Natural killer cell (primary cell): ENCODE measurements at regions not wholly inside any gene's neighbourhood (a gene's known extent, or its start where the extent isn't known, plus 50 kb on each side); places are given as distances from the start of the nearest gene placed in this dataset.

ENCODE experiments used
- ATAC-seq, 3 donors: fragments of 150-1000 bp in 2 of 3; fragments of 200-7000 bp in 1 of 3; cut with Tn5 transposase; 1 replicate in 1 of 3; 2 replicates in 2 of 3; pipeline ENCODE4 v1.10.0; 2021; ENCODE audit warnings: mild to moderate bottlenecking in 2 of 3, moderate library complexity in 2 of 3
- DNase-seq, 2 donors: peaks; one replicate each; pipeline versions ENCODE4 v3.0.0 to v3.0.0-alpha.2; 2013 to 2021; ENCODE audit warnings: mixed read lengths in 1 of 2
- H3K27ac ChIP-seq: one replicate; pipeline ENCODE4 v1.5.1; 2013; ENCODE audit warnings: mild to moderate bottlenecking, low read length
- H3K27me3 ChIP-seq: one replicate; pipeline ENCODE4 v1.6.1; 2013; ENCODE audit warnings: low read length; ENCODE audit not compliant: control insufficient read depth, insufficient read depth
- H3K36me3 ChIP-seq: one replicate; pipeline ENCODE4 v1.6.1; 2013; ENCODE audit warnings: low read length; ENCODE audit not compliant: control insufficient read depth, insufficient read depth
- H3K4me1 ChIP-seq: one replicate; pipeline ENCODE4 v1.6.1; 2013; ENCODE audit warnings: low read length; ENCODE audit not compliant: control insufficient read depth, insufficient read depth
- H3K4me3 ChIP-seq: one replicate; pipeline ENCODE4 v1.5.1; 2013; ENCODE audit warnings: low read length
- H3K9me3 ChIP-seq: one replicate; pipeline ENCODE4 v1.6.1; 2013; ENCODE audit warnings: low read length; ENCODE audit not compliant: control insufficient read depth, insufficient read depth
- H3K27ac Mint-ChIP-seq, 2 donors: one replicate each; pipeline ENCODE4 v1.8.0; 2022; ENCODE audit warnings: mild to moderate bottlenecking in 2 of 2, mixed read lengths in 2 of 2, moderate library complexity in 1 of 2
- H3K27me3 Mint-ChIP-seq, 2 donors: one replicate each; pipeline ENCODE4 v1.8.0; 2022; ENCODE audit warnings: low read depth in 2 of 2, mixed read lengths in 2 of 2
- H3K36me3 Mint-ChIP-seq: one replicate; pipeline ENCODE4 v1.8.0; 2022; ENCODE audit warnings: mixed read lengths
- H3K4me1 Mint-ChIP-seq, 2 donors: one replicate each; pipeline ENCODE4 v1.8.0; 2022; ENCODE audit warnings: mixed read lengths in 2 of 2
- H3K4me3 Mint-ChIP-seq: one replicate; pipeline ENCODE4 v1.8.0; 2022; ENCODE audit warnings: mild to moderate bottlenecking, moderate library complexity, mixed read lengths
- H3K9me3 Mint-ChIP-seq, 2 donors: one replicate each; pipeline ENCODE4 v1.8.0; 2022; ENCODE audit warnings: mixed read lengths in 2 of 2
- CTCF ChIP-seq: fragments of 200-600 bp; IDR thresholded peaks from one replicate; pipeline ENCODE4 v1.8.0; 2022; ENCODE audit warnings: antibody characterized with exemption
- WGBS: methylation state at CpG from one replicate; pipeline ENCODE4 v1.1.7; 2013; ENCODE audit warnings: missing lambda C conversion rate; ENCODE audit not compliant: insufficient coverage; 5-methylcytosine and 5-hydroxymethylcytosine counted together
- intact Hi-C: fragments of 100-400 bp; cut with micrococcal nuclease; formaldehyde crosslinking; loops from one replicate; pipeline ENCODE4 v1.14.2; 2022

DNA sequence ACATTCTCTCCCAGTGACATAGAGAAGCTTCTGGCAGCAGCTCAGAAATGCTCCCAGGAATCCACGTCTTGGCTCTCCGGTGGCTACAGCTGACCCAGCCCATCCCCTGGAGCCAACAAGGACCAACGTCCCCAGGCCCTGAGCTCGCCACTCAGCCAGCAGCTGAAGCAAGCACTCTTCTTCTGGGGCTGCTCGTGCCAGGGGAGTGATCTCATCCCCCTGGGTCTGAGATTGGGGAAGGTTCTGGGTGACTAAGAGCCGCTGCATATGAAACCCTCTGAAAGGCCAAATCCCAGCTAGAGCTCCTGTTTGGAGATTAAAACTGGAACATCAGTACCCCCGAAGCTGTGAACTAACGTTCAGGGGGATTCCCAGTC is 487.9 kb downstream of the NPHP4 start:
- no peaks in the 10 kb centered on the region for H3K36me3 Mint-ChIP-seq
- 76% methylated on average over 8 of the region's 8 CpGs for WGBS
- ATAC-seq (no peak), DNase-seq (no peak)
- no peaks in the 10 kb centered on the region for H3K9me3 Mint-ChIP-seq
- H3K36me3 ChIP-seq = no peaks in the 10 kb centered on the region
- H3K27me3 ChIP-seq = no peaks in the 10 kb centered on the region
- H3K27me3 Mint-ChIP-seq = peaks cover 4 to 20% of the 10 kb centered on the region in 2 donors
- intact Hi-C loops = no loop called here
- H3K4me3 Mint-ChIP-seq = no peak overlapping the region
- H3K4me1 Mint-ChIP-seq = no peaks in the 10 kb centered on the region
- H3K27ac Mint-ChIP-seq = no peak overlapping the region
- no peak overlapping the region for H3K4me3 ChIP-seq
- TF ChIP-seq CTCF = no peak
- no peaks in the 10 kb centered on the region for H3K9me3 ChIP-seq
- H3K4me1 ChIP-seq = no peaks in the 10 kb centered on the region
- H3K27ac ChIP-seq = no peak overlapping the region

GRCh38 chr1:5503556-5504363 is 488.5 kb downstream of the NPHP4 start:
- Mint-ChIP-seq H3K4me3 (no peak overlapping the region), H3K36me3 (no peaks in the 10 kb centered on the region), H3K9me3 (no peaks in the 10 kb centered on the region), H3K27me3 (peaks cover 3 to 20% of the 10 kb centered on the region in 2 donors), H3K4me1 (no peaks in the 10 kb centered on the region), H3K27ac (no peak overlapping the region)
- WGBS = 47% methylated on average over 9 of the region's 9 CpGs
- intact Hi-C loops = no loop called here
- no peak for TF ChIP-seq CTCF
- ATAC-seq = no peak
- H3K4me3 ChIP-seq = no peak overlapping the region
- no peaks in the 10 kb centered on the region for H3K4me1 ChIP-seq
- no peaks in the 10 kb centered on the region for H3K36me3 ChIP-seq
- no peak overlapping the region for H3K27ac ChIP-seq
- no peaks in the 10 kb centered on the region for H3K27me3 ChIP-seq
- H3K9me3 ChIP-seq = no peaks in the 10 kb centered on the region
- DNase-seq = no peak

- Mint-ChIP-seq H3K36me3 (no peaks in the 10 kb centered on the region), H3K27me3 (peaks cover 3 to 22% of the 10 kb centered on the region in 2 donors), H3K4me1 (no peaks in the 10 kb centered on the region), H3K9me3 (no peaks in the 10 kb centered on the region), H3K4me3 (no peak overlapping the region), H3K27ac (no peak overlapping the region)
- Histone ChIP-seq H3K4me1 (no peaks in the 10 kb centered on the region), H3K9me3 (no peaks in the 10 kb centered on the region), H3K27me3 (no peaks in the 10 kb centered on the region), H3K36me3 (no peaks in the 10 kb centered on the region), H3K27ac (no peak overlapping the region), H3K4me3 (no peak overlapping the region)
- DNase-seq (no peak), ATAC-seq (no peak)
- intact Hi-C loops = no loop called here
- no peak for TF ChIP-seq CTCF
- 83% methylated on average over 18 of the region's 18 CpGs for WGBS
Observed at GRCh38 chr1:5502311-5503194, 489.7 kb downstream of the NPHP4 start.
